HAP-1 (cell line): ENCODE measurements at regions not wholly inside any gene's neighbourhood (a gene's known extent, or its start where the extent isn't known, plus 50 kb on each side); places are given as distances from the start of the nearest gene placed in this dataset.
"Not testable (repeated sequence)": the region's sequence is repeated elsewhere in the genome, so short reads cannot be mapped to it uniquely, and the experiment has no call there.

ENCODE experiments used
- DNase-seq, 2 experiments: peaks; one replicate each; pipeline ENCODE4 v3.0.0-alpha.2; 2016 to 2020; ENCODE audit warnings: low spot score in 2 of 2
- H3K27me3 ChIP-seq: fragments of 250-450 bp; sonication (Bioruptor Pico); 2 replicates; pipeline ENCODE4 v1.5.1; 2020; ENCODE audit warnings: low read depth, mild to moderate bottlenecking, moderate library complexity
- H3K36me3 ChIP-seq: fragments of 250-450 bp; sonication (Bioruptor Pico); replicated peaks from 2 replicates; pipeline ENCODE4 v1.5.1; 2020; ENCODE audit warnings: mild to moderate bottlenecking
- H3K4me1 ChIP-seq: fragments of 250-450 bp; sonication (Bioruptor Pico); 2 replicates; pipeline ENCODE4 v1.5.1; 2020; ENCODE audit warnings: mild to moderate bottlenecking
- H3K4me3 ChIP-seq: fragments of 250-450 bp; sonication (Bioruptor Pico); 2 replicates; pipeline ENCODE4 v1.5.1; 2020; ENCODE audit warnings: mild to moderate bottlenecking, moderate library complexity
- H3K9me3 ChIP-seq: fragments of 250-450 bp; sonication (Bioruptor Pico); 2 replicates; pipeline ENCODE4 v1.5.1; 2020; ENCODE audit warnings: mild to moderate bottlenecking, moderate library complexity
- in situ Hi-C: fragments of 300-500 bp; cut with MboI; formaldehyde crosslinking; loops from 3 replicates; pipeline ENCODE4 v1.14.3; 2020; ENCODE audit warnings: low sequenced_read_pairs, inconsistent platforms, mixed read lengths

GRCh38 chr5:15290953-15291352 is 209.0 kb upstream of the FBXL7 start:
- Histone ChIP-seq H3K27me3 (no peaks in the 10 kb centered on the region), H3K4me1 (no peaks in the 10 kb centered on the region), H3K4me3 (no peak overlapping the region), H3K9me3 (no peaks in the 10 kb centered on the region), H3K36me3 (no peaks in the 10 kb centered on the region)
- peak in 1 of 2 experiments; percentile 13 for DNase-seq
- in situ Hi-C loops, result no loop called here

GRCh38 chr5:15286650-15287049 is 213.3 kb upstream of the FBXL7 start:
- Histone ChIP-seq H3K9me3 (no peaks in the 10 kb centered on the region), H3K4me3 (no peak overlapping the region), H3K27me3 (no peaks in the 10 kb centered on the region), H3K4me1 (no peaks in the 10 kb centered on the region), H3K36me3 (no peaks in the 10 kb centered on the region)
- DNase-seq, result no peak
- in situ Hi-C loops, result no loop called here

- in situ Hi-C loops, result no loop called here
- H3K27me3 ChIP-seq, result no peaks in the 10 kb centered on the region
- no peaks in the 10 kb centered on the region for H3K4me1 ChIP-seq
- H3K4me3 ChIP-seq, result no peak overlapping the region
- no peaks in the 10 kb centered on the region for H3K36me3 ChIP-seq
- H3K9me3 ChIP-seq, result no peaks in the 10 kb centered on the region
- no peak for DNase-seq
Measured at GRCh38 chr5:15285901-15286583, 213.9 kb upstream of the FBXL7 start.

- DNase-seq, result no peak
- no peaks in the 10 kb centered on the region for H3K9me3 ChIP-seq
- in situ Hi-C loops, result no loop called here
- H3K27me3 ChIP-seq, result no peaks in the 10 kb centered on the region
- no peaks in the 10 kb centered on the region for H3K4me1 ChIP-seq
- H3K4me3 ChIP-seq, result no peak overlapping the region
- no peaks in the 10 kb centered on the region for H3K36me3 ChIP-seq
Measured at GRCh38 chr5:15284706-15285105, 215.3 kb upstream of the FBXL7 start.

- H3K9me3 ChIP-seq, result no peaks in the 10 kb centered on the region
- H3K27me3 ChIP-seq, result no peaks in the 10 kb centered on the region
- no peaks in the 10 kb centered on the region for H3K4me1 ChIP-seq
- H3K4me3 ChIP-seq, result no peak overlapping the region
- H3K36me3 ChIP-seq, result no peaks in the 10 kb centered on the region
- in situ Hi-C loops, result no loop called here
- DNase-seq, result no peak
Measured at GRCh38 chr5:15283076-15283475, 216.9 kb upstream of the FBXL7 start.

GRCh38 chr5:15282611-15283010 is 217.4 kb upstream of the FBXL7 start:
- in situ Hi-C loops, result no loop called here

GRCh38 chr5:15271596-15271995 is 228.4 kb upstream of the FBXL7 start:
- H3K36me3 ChIP-seq, DNase-seq, H3K27me3 ChIP-seq, in situ Hi-C loops, H3K9me3 ChIP-seq, H3K4me3 ChIP-seq, H3K4me1 ChIP-seq: not testable (repeated sequence)

More at GRCh38 chr5:15282611-15283010, 217.4 kb upstream of the FBXL7 start:
- H3K27me3 ChIP-seq, result no peaks in the 10 kb centered on the region
- no peak overlapping the region for H3K4me3 ChIP-seq
- no peaks in the 10 kb centered on the region for H3K4me1 ChIP-seq
- no peaks in the 10 kb centered on the region for H3K9me3 ChIP-seq
- DNase-seq, result no peak
- no peaks in the 10 kb centered on the region for H3K36me3 ChIP-seq

GRCh38 chr5:15267966-15268365 is 232.0 kb upstream of the FBXL7 start:
- no peaks in the 10 kb centered on the region for H3K27me3 ChIP-seq
- in situ Hi-C loops, result no loop called here
- H3K36me3 ChIP-seq, result no peaks in the 10 kb centered on the region
- H3K4me3 ChIP-seq, result no peak overlapping the region
- H3K4me1 ChIP-seq, result no peaks in the 10 kb centered on the region
- H3K9me3 ChIP-seq, result no peaks in the 10 kb centered on the region
- DNase-seq, result no peak

GRCh38 chr5:15266841-15267240 is 233.1 kb upstream of the FBXL7 start:
- H3K36me3 ChIP-seq, result no peaks in the 10 kb centered on the region
- no peaks in the 10 kb centered on the region for H3K4me1 ChIP-seq
- no peaks in the 10 kb centered on the region for H3K9me3 ChIP-seq
- no peak for DNase-seq
- H3K27me3 ChIP-seq, result no peaks in the 10 kb centered on the region
- no peak overlapping the region for H3K4me3 ChIP-seq
- in situ Hi-C loops, result no loop called here

- no peak for DNase-seq
- no peak overlapping the region for H3K4me3 ChIP-seq
- H3K27me3 ChIP-seq, result no peaks in the 10 kb centered on the region
- H3K9me3 ChIP-seq, result no peaks in the 10 kb centered on the region
- H3K36me3 ChIP-seq, result no peaks in the 10 kb centered on the region
- in situ Hi-C loops, result no loop called here
- H3K4me1 ChIP-seq, result no peaks in the 10 kb centered on the region
Measured at GRCh38 chr5:15266229-15266628, 233.8 kb upstream of the FBXL7 start.

GRCh38 chr5:15263942-15264341 is 236.0 kb upstream of the FBXL7 start:
- in situ Hi-C loops, result no loop called here
- Histone ChIP-seq H3K36me3 (no peaks in the 10 kb centered on the region), H3K27me3 (no peaks in the 10 kb centered on the region), H3K4me1 (no peaks in the 10 kb centered on the region), H3K9me3 (no peaks in the 10 kb centered on the region), H3K4me3 (no peak overlapping the region)
- DNase-seq, result no peak

GRCh38 chr5:15263406-15263805 is 236.6 kb upstream of the FBXL7 start:
- in situ Hi-C loops, result no loop called here
- H3K27me3 ChIP-seq, result no peaks in the 10 kb centered on the region
- no peak overlapping the region for H3K4me3 ChIP-seq
- no peaks in the 10 kb centered on the region for H3K36me3 ChIP-seq
- H3K9me3 ChIP-seq, result no peaks in the 10 kb centered on the region
- no peak for DNase-seq
- no peaks in the 10 kb centered on the region for H3K4me1 ChIP-seq

GRCh38 chr5:15261269-15261995 is 238.5 kb upstream of the FBXL7 start:
- H3K36me3 ChIP-seq, result no peaks in the 10 kb centered on the region
- in situ Hi-C loops, result no loop called here
- H3K4me1 ChIP-seq, result no peaks in the 10 kb centered on the region
- H3K9me3 ChIP-seq, result no peaks in the 10 kb centered on the region
- no peak overlapping the region for H3K4me3 ChIP-seq
- DNase-seq, result no peak
- H3K27me3 ChIP-seq, result peaks cover 3% of the 10 kb centered on the region; the same call in 1 of the 2 replicates

- in situ Hi-C loops, result no loop called here
- H3K36me3 ChIP-seq, result no peaks in the 10 kb centered on the region
- peaks cover 3% of the 10 kb centered on the region; the same call in 1 of the 2 replicates for H3K27me3 ChIP-seq
- H3K9me3 ChIP-seq, result no peaks in the 10 kb centered on the region
- H3K4me1 ChIP-seq, result no peaks in the 10 kb centered on the region
- H3K4me3 ChIP-seq, result no peak overlapping the region
- no peak for DNase-seq
Measured at GRCh38 chr5:15260356-15261268, 239.4 kb upstream of the FBXL7 start.
